ENCODE measurements at regions not wholly inside any gene's neighbourhood (a gene's known extent, or its start where the extent isn't known, plus 50 kb on each side); places are given as distances from the start of the nearest gene placed in this dataset.

- TF ChIP-seq, protein P1, sequence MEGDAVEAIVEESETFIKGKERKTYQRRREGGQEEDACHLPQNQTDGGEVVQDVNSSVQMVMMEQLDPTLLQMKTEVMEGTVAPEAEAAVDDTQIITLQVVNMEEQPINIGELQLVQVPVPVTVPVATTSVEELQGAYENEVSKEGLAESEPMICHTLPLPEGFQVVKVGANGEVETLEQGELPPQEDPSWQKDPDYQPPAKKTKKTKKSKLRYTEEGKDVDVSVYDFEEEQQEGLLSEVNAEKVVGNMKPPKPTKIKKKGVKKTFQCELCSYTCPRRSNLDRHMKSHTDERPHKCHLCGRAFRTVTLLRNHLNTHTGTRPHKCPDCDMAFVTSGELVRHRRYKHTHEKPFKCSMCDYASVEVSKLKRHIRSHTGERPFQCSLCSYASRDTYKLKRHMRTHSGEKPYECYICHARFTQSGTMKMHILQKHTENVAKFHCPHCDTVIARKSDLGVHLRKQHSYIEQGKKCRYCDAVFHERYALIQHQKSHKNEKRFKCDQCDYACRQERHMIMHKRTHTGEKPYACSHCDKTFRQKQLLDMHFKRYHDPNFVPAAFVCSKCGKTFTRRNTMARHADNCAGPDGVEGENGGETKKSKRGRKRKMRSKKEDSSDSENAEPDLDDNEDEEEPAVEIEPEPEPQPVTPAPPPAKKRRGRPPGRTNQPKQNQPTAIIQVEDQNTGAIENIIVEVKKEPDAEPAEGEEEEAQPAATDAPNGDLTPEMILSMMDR (conservative IDR thresholded peaks at IDR 0.05) = no peak
- no peak overlapping the region for H3K27ac ChIP-seq
Measured at GRCh38 chr14:71675900-71676287, 256.3 kb upstream of the RGS6 start.

- no peak overlapping the region for H3K27ac ChIP-seq
- TF ChIP-seq, protein P1 (conservative IDR thresholded peaks at IDR 0.05) = no peak
Measured at GRCh38 chr14:71680736-71681387, 251.4 kb upstream of the RGS6 start.

DNA sequence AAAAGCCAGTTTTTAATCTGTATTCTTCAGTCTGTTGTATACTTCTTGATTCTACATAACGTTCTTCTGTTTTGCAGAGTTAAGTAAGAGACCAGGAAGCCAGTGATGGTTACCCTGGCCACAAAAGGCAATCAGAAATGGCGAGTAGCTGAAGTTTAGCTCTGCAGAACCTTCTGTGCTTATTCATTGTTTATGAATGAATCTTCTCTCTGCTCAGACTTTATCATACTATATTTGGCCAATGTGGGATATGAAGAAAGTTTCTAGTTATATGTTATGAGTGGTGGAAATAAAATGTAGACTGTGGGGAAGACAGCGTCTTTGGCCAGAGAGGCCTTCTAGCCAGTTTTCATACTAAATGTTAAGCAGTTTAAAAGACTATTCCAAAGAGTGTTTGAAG, 249.9 kb upstream of the RGS6 start:
- no peak overlapping the region for H3K27ac ChIP-seq
- TF ChIP-seq, protein P1 (conservative IDR thresholded peaks at IDR 0.05) = no peak

DNA sequence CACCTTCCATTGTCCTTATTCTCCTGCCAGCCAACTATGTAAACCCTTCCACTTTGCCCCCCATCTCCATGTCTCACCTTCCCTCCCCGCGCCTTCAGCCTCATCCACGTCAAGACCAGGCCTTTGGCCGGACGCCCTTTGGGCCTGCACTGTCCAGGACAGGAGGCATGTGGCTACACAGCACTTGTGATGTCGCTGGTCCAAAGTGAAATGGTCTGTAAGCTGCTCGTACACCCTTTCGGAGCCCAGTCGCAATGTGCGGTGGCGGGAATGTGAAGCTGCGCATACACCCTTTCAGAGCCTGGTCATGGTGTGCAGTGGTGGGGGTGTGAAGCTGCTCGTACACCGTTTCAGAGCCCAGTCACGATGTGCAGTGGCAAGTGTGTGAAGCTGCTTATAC, 247.9 kb upstream of the RGS6 start:
- no peak overlapping the region for H3K27ac ChIP-seq
- TF ChIP-seq, protein P1 (conservative IDR thresholded peaks at IDR 0.05) = no peak

DNA sequence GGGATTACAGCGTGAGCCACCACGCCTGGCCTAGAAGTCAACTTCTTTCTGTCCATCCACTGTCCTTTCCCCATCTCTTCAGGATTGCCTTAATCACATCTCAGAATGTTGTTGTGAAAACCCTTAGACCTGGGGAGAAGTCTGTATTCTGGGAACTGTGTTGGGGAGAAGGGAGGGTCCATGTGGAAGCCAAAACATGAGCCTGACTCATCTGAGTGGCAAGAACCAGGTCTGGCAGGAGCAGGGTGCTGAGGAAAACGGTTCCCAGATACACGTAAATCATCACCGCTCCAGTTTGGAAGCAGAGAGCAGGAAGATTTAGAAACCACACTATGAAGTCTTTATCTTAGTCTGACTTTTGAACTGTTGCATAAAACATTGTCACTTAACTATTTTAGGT, 245.6 kb upstream of the RGS6 start:
- H3K27ac ChIP-seq = no peak overlapping the region
- TF ChIP-seq, protein P1 (conservative IDR thresholded peaks at IDR 0.05) = no peak

- H3K27ac ChIP-seq = no peak overlapping the region
- TF ChIP-seq, protein P1 (conservative IDR thresholded peaks at IDR 0.05) = no peak
Measured at GRCh38 chr14:71687166-71687831, 244.9 kb upstream of the RGS6 start.

GRCh38 chr14:71688576-71688975, 243.7 kb upstream of the RGS6 start:
- peak overlapping the region; percentile 62 for H3K27ac ChIP-seq
- TF ChIP-seq, protein P1 (conservative IDR thresholded peaks at IDR 0.05) = no peak
